Hepatocyte (in vitro differentiated cells): ENCODE measurements at regions not wholly inside any gene's neighbourhood (a gene's known extent, or its start where the extent isn't known, plus 50 kb on each side); places are given as distances from the start of the nearest gene placed in this dataset.

Source experiments
- CTCF ChIP-seq: fragments of 200-600 bp; sonication (generic); IDR thresholded peaks from 2 replicates; pipeline ENCODE4 v1.5.1; 2016; ENCODE audit warnings: antibody characterized with exemption, mild to moderate bottlenecking; ENCODE audit not compliant: poor library complexity
- EZH2 ChIP-seq: fragments of 200-600 bp; sonication (generic); IDR thresholded peaks from 2 replicates; pipeline ENCODE4 v1.6.1; 2016; ENCODE audit warnings: antibody characterized with exemption, mild to moderate bottlenecking, borderline replicate concordance

GRCh38 chr7:16063716-16064675 is 357.3 kb downstream of the CRPPA start:
- no peak for TF ChIP-seq EZH2
- no peak for TF ChIP-seq CTCF
